ENCODE measurements at regions not wholly inside any gene's neighbourhood (a gene's known extent, or its start where the extent isn't known, plus 50 kb on each side); places are given as distances from the start of the nearest gene placed in this dataset.

DNA sequence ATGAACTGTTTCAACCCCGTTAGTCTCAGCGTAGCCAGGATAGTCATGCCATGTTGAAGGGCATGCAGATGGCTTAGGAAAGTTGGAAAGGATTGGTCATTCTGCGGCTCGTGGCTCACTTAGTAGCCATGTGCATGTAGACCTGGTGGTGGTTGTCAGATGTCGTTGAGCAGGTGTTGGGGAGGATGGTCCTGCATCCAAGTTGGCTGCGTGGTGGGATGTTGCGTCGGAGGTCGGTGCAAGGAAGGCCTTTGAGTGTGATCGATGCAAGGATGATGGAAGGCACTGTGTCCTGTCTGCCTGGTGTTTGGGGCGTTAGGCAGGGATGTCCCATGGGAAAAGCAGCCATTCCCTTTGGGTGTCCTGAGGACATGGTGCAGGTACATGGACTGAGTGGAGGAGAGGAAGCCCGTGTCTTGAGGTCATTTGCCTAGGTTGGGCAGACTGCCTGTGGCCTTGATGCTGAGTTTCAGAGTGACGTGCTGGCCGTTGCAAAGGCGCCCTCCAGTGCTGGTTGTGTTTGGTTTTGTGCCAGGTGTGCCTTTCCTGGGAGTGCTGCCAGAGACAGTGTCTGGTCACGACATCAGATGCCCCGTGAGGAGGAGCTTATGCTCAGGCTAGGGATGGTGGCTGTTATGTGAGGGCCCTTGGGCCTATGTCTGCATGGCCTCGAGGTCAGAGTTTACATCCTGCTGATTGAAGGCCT is 103.4 kb downstream of the SNRPN start:
- no peak for FAIRE-seq
- TF ChIP-seq POU2F2 (IDR thresholded peaks at IDR 0.05; ENCODE audit: low read depth, low read length), result no peak
- TF ChIP-seq PAX5 (IDR thresholded peaks at IDR 0.05; ENCODE audit: insufficient read depth, low read length, severe bottlenecking), result no peak
- no peak for TF ChIP-seq POLR2A (IDR thresholded peaks at IDR 0.05; ENCODE audit: low read depth, low read length)
- TF ChIP-seq POLR2AphosphoS5 (IDR thresholded peaks at IDR 0.05; ENCODE audit: low read depth, low read length), result no peak
- no peak for TF ChIP-seq TAF1 (IDR thresholded peaks at IDR 0.05; ENCODE audit: low read depth, low read length)
- TF ChIP-seq SPI1 (IDR thresholded peaks at IDR 0.05; ENCODE audit: low read depth, low read length), result no peak
- no peak for DNase-seq (ENCODE audit: insufficient read length, low spot score)

DNA sequence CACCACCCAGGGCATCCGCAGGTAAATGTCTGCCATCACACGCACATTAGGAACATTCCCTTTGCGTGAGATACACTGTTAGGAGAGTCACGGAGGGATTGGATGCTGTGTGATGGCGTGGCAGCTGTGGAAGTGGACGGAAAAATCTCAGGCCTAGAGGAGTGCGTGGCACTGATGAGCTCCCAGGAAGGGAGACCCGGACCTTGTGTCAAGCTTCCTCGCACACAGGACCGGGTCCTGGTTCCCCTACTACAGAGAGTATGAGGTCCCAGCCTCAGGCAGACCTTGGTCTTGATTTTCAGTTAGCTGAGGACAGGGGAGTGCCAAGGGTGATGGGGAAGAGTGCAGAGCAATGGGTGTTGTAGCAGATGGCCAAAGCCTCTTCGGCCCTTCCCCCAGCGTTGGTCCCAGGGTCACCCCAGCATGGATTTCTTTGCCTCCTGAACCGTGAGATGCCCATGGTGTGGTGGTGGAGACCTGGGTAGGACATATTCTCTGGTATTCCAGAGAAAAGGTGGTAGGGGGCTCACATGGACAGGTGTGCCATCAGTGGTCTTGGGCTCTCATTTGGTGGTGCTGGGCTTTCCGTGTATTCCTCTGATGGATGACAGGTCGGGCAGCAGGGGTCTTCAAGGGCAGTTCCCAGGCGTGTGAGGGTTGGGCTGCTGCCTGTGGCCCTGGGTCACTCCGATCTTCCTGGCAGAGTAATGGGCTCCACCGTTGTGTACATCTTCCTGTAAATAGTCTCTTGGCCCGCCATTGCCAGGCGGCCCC is 105.1 kb downstream of the SNRPN start:
- no peak for DNase-seq (ENCODE audit: insufficient read length, low spot score)
- no peak for FAIRE-seq
- TF ChIP-seq PAX5 (IDR thresholded peaks at IDR 0.05; ENCODE audit: insufficient read depth, low read length, severe bottlenecking) (no peak), SPI1 (IDR thresholded peaks at IDR 0.05; ENCODE audit: low read depth, low read length) (no peak), POU2F2 (IDR thresholded peaks at IDR 0.05; ENCODE audit: low read depth, low read length) (no peak), TAF1 (IDR thresholded peaks at IDR 0.05; ENCODE audit: low read depth, low read length) (no peak), POLR2AphosphoS5 (IDR thresholded peaks at IDR 0.05; ENCODE audit: low read depth, low read length) (no peak), POLR2A (IDR thresholded peaks at IDR 0.05; ENCODE audit: low read depth, low read length) (no peak)

DNA sequence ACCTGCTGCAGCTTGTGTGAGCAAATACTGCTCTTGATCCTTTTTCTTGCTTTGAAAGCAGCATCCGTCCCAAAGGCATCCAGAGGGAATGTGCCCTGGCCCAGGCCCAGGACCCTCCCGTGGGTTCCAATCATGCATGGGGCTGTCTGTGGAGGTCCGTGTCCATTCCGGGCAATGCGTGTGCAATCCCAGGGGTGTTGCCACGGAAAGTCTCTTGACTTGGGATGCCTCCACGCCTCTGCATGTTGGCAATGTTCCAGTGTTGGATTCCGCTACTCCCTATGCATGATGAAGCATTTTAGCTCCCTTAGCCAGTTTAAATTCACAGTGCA is 105.7 kb downstream of the SNRPN start:
- DNase-seq (ENCODE audit: insufficient read length, low spot score) (no peak), FAIRE-seq (no peak)
- no peak for TF ChIP-seq POU2F2 (IDR thresholded peaks at IDR 0.05; ENCODE audit: low read depth, low read length)
- TF ChIP-seq PAX5 (IDR thresholded peaks at IDR 0.05; ENCODE audit: insufficient read depth, low read length, severe bottlenecking), result no peak
- TF ChIP-seq TAF1 (IDR thresholded peaks at IDR 0.05; ENCODE audit: low read depth, low read length), result no peak
- no peak for TF ChIP-seq SPI1 (IDR thresholded peaks at IDR 0.05; ENCODE audit: low read depth, low read length)
- TF ChIP-seq POLR2AphosphoS5 (IDR thresholded peaks at IDR 0.05; ENCODE audit: low read depth, low read length), result no peak
- TF ChIP-seq POLR2A (IDR thresholded peaks at IDR 0.05; ENCODE audit: low read depth, low read length), result no peak

DNA sequence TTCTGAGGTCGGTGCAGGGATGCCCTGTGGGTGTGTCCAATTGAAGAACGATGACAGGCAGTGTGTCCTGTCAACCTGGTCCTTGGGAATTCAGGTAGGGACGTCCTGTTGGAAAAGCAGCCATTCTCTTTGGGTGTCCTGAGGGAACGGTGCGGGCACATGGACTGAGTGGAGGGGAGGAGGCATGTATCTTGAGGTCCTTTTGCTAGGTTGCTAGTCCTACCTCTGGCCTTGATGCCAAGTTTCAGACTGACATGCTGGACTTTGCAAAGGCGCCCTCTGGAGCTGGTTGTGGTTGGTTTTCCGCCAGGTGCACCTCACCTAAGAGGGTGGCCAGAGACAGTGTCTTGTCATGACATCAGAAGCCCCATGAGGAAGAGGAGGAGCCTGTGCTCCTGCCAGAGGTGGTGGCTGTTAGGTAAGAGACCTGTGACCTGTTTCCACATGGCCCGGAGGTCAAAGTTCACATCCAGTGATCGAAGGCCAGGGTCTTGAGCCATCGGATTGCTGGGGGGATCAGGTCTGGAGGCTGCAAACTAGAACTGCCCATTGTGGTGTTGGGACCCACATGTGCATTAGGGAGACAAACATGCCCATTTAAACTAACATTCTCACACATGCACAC is 106.3 kb downstream of the SNRPN start:
- no peak for FAIRE-seq
- DNase-seq (ENCODE audit: insufficient read length, low spot score), result no peak
- no peak for TF ChIP-seq POLR2A (IDR thresholded peaks at IDR 0.05; ENCODE audit: low read depth, low read length)
- TF ChIP-seq POLR2AphosphoS5 (IDR thresholded peaks at IDR 0.05; ENCODE audit: low read depth, low read length), result no peak
- no peak for TF ChIP-seq SPI1 (IDR thresholded peaks at IDR 0.05; ENCODE audit: low read depth, low read length)
- no peak for TF ChIP-seq PAX5 (IDR thresholded peaks at IDR 0.05; ENCODE audit: insufficient read depth, low read length, severe bottlenecking)

DNA sequence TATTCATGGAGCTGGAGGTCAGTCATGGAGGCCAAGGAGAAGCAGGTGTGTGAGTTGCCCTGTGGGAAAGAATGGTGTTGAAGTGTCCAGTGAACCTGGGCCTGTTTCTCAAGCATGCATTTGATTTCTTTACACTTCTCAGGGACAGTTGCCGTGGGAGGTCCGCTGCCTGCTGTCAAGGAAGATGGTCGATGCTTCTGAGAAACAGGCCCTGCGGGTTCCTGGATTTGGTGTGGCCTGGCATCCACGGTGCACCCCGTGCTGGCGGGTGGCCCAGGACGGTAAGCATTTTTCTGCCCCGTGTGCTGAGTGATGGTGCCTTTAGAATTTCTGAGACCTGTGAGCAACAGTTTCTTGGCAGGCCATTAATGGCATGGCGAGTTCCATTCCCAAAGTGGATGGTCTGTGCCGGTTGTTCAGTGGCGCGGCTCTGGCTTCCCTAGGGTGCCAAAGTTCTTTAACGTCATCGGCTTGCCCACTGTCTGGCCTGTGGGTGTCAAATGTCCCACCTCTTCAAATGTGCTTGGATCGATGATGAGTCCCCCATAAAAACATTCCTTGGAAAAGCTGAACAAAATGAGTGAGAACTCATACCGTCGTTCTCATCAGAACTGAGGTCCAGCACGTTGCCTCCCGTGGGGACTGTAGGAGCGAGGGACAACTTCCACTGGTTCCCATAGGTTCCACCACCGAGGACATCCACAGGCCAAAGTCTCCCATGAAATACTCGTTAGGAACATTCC is 107.2 kb downstream of the SNRPN start:
- no peak for DNase-seq (ENCODE audit: insufficient read length, low spot score)
- FAIRE-seq, result no peak
- no peak for TF ChIP-seq POLR2A (IDR thresholded peaks at IDR 0.05; ENCODE audit: low read depth, low read length)
- no peak for TF ChIP-seq POLR2AphosphoS5 (IDR thresholded peaks at IDR 0.05; ENCODE audit: low read depth, low read length)
- TF ChIP-seq POU2F2 (IDR thresholded peaks at IDR 0.05; ENCODE audit: low read depth, low read length), result no peak
- no peak for TF ChIP-seq TAF1 (IDR thresholded peaks at IDR 0.05; ENCODE audit: low read depth, low read length)
- TF ChIP-seq SPI1 (IDR thresholded peaks at IDR 0.05; ENCODE audit: low read depth, low read length), result no peak
- TF ChIP-seq PAX5 (IDR thresholded peaks at IDR 0.05; ENCODE audit: insufficient read depth, low read length, severe bottlenecking), result no peak

DNA sequence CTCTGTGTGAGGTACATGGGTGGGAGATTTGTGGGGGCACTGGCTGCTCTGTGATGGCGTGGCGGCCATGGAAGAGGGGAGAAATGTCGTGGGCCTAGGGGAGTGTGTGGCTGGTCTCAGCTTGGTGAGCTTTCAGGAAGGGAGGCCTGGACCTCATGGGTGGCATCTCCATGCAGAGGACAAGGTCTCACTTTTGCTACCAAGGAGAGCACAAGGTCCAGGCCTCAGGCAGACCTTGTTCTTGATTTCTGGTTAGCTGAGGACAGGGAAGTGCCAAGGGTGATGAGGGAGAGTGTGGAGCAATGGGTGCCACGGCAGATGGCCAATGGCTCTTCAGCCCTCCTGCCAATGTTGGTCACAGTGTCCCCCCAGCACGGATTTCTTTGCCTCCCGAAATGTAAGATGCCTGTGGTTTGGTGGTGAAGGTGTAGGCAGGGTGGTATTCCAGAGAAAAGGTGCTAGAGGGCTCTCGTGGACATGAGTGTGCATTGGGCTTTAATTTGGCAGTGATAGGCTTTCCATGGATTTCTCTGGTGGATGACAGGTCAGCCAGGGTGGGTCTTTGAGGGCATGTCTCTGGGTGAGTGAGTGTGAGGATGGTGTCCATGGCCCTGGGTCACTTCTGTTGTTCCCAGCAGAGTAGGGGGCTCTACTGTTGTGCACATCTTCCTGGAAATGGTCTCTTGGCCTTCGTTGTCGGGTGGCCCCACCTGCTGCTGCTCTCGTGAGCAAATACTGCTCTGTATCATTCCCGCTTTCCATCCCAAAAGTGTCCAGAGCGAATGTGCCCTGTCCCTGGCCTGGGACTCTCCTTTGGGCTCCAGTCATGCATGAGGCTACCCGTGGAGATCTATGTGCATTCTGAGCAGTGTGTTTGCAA is 108.0 kb downstream of the SNRPN start:
- FAIRE-seq (no peak), DNase-seq (ENCODE audit: insufficient read length, low spot score) (no peak)
- TF ChIP-seq POLR2A (IDR thresholded peaks at IDR 0.05; ENCODE audit: low read depth, low read length) (no peak), POLR2AphosphoS5 (IDR thresholded peaks at IDR 0.05; ENCODE audit: low read depth, low read length) (no peak), PAX5 (IDR thresholded peaks at IDR 0.05; ENCODE audit: insufficient read depth, low read length, severe bottlenecking) (no peak), SPI1 (IDR thresholded peaks at IDR 0.05; ENCODE audit: low read depth, low read length) (no peak), TAF1 (IDR thresholded peaks at IDR 0.05; ENCODE audit: low read depth, low read length) (no peak)

DNA sequence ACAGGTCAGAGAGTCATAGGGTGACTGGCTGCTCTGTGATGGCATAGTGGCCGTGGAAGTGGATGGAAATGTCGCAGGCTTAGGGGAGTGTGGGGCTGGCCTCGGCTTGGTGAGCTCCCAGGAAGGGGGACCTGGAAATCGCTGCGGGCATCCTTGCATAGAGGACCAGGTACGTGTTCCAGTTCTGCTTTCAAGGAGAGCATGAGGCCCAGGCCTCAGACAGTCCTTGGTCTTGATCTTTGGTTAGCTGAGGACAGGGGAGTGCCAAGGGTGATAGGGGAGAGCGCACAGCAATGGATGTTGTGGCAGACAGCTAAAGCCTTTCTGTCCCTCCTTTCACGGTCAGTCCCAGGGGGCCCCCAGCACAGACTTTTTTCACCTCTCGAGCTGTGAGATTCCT is 110.5 kb downstream of the SNRPN start:
- DNase-seq (ENCODE audit: insufficient read length, low spot score) (no peak), FAIRE-seq (no peak)
- TF ChIP-seq PAX5 (IDR thresholded peaks at IDR 0.05; ENCODE audit: insufficient read depth, low read length, severe bottlenecking), result no peak
- TF ChIP-seq POU2F2 (IDR thresholded peaks at IDR 0.05; ENCODE audit: low read depth, low read length), result no peak

DNA sequence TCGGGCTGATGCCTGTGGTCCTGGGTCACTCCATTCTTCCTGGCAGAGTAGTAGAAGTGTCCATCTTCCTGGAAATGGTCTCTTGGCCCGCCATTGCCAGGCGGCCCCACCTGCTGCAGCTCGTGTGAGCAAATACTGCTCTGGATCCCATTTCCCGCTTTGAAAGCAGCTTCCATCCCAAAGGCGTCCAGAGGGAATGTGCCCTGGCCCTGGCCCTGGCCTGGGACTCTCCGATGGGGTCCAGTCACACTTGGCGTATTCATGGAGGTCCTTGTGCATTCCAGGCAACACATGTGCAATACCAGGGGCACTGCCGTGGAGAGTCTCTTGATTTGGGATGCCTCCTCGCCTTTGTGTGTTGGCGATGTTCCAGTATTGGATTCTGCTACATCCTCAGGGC is 111.1 kb downstream of the SNRPN start:
- TF ChIP-seq TAF1 (IDR thresholded peaks at IDR 0.05; ENCODE audit: low read depth, low read length) (no peak), PAX5 (IDR thresholded peaks at IDR 0.05; ENCODE audit: insufficient read depth, low read length, severe bottlenecking) (no peak), SPI1 (IDR thresholded peaks at IDR 0.05; ENCODE audit: low read depth, low read length) (no peak), POU2F2 (IDR thresholded peaks at IDR 0.05; ENCODE audit: low read depth, low read length) (no peak), POLR2A (IDR thresholded peaks at IDR 0.05; ENCODE audit: low read depth, low read length) (no peak), POLR2AphosphoS5 (IDR thresholded peaks at IDR 0.05; ENCODE audit: low read depth, low read length) (no peak)
- FAIRE-seq (no peak), DNase-seq (ENCODE audit: insufficient read length, low spot score) (no peak)

Data from GM12891 (cell line).